HG02678 (cell line): ENCODE measurements at regions not wholly inside any gene's neighbourhood (a gene's known extent, or its start where the extent isn't known, plus 50 kb on each side); places are given as distances from the start of the nearest gene placed in this dataset.

ENCODE experiments used
- ATAC-seq: cut with Tn5 transposase; IDR thresholded peaks from one replicate; pipeline ENCODE4 v1.9.1; 2021; ENCODE audit warnings: mild to moderate bottlenecking, moderate library complexity; ENCODE audit not compliant: unreplicated experiment

GRCh38 chr1:90210633-90211491 lies 216.0 kb downstream of the ZNF326 start:
- ATAC-seq, result no peak

- ATAC-seq, result no peak
Observed at GRCh38 chr1:90208949-90209348, 214.0 kb downstream of the ZNF326 start.

GRCh38 chr1:90206260-90206659 lies 211.3 kb downstream of the ZNF326 start:
- ATAC-seq, result no peak

GRCh38 chr1:90204780-90205179 lies 209.9 kb downstream of the ZNF326 start:
- ATAC-seq, result no peak

GRCh38 chr1:90204023-90204590 lies 209.2 kb downstream of the ZNF326 start:
- no peak for ATAC-seq

- no peak for ATAC-seq
Observed at GRCh38 chr1:90201467-90202358, 206.8 kb downstream of the ZNF326 start.

GRCh38 chr1:90200646-90201205 lies 205.8 kb downstream of the ZNF326 start:
- ATAC-seq, result no peak

GRCh38 chr1:90198616-90199332 lies 203.9 kb downstream of the ZNF326 start:
- no peak for ATAC-seq

- no peak for ATAC-seq
Observed at GRCh38 chr1:90193116-90193515, 198.2 kb downstream of the ZNF326 start.

GRCh38 chr1:90192408-90192807 lies 197.5 kb downstream of the ZNF326 start:
- no peak for ATAC-seq

GRCh38 chr1:90190523-90190922 lies 195.6 kb downstream of the ZNF326 start:
- ATAC-seq, result no peak

- ATAC-seq, result no peak
Observed at GRCh38 chr1:90189889-90190288, 195.0 kb downstream of the ZNF326 start.

GRCh38 chr1:90187323-90187585 lies 192.3 kb downstream of the ZNF326 start:
- ATAC-seq, result no peak

GRCh38 chr1:90186506-90187322 lies 191.8 kb downstream of the ZNF326 start:
- ATAC-seq, result no peak

GRCh38 chr1:90176530-90176929 lies 181.6 kb downstream of the ZNF326 start:
- no peak for ATAC-seq

GRCh38 chr1:90175490-90176167 lies 180.7 kb downstream of the ZNF326 start:
- no peak for ATAC-seq

GRCh38 chr1:90174246-90174645 lies 179.3 kb downstream of the ZNF326 start:
- ATAC-seq, result no peak

GRCh38 chr1:90162216-90162615 lies 167.3 kb downstream of the ZNF326 start:
- no peak for ATAC-seq

GRCh38 chr1:90161625-90162024 lies 166.7 kb downstream of the ZNF326 start:
- ATAC-seq, result no peak
